Esophagus squamous epithelium (tissue), 5 donors: ENCODE measurements at regions not wholly inside any gene's neighbourhood (a gene's known extent, or its start where the extent isn't known, plus 50 kb on each side); places are given as distances from the start of the nearest gene placed in this dataset.

Experiments used
- DNase-seq: peaks from one replicate; lab custom pipeline; 2025; lab: John Stamatoyannopoulos, UW
- H3K27ac ChIP-seq, 4 donors: fragments of 200-600 bp; sonication (generic); one replicate each; pipeline ENCODE4 v1.5.1; 2016 to 2019; ENCODE audit warnings: mild to moderate bottlenecking in 1 of 4
- H3K27me3 ChIP-seq, 4 donors: fragments of 200-600 bp; sonication (generic); 1 replicate in 3 of 4; 2 replicates in 1 of 4; pipeline versions ENCODE4 v1.5.1 to v1.6.0; 2017 to 2021; ENCODE audit warnings: antibody characterized with exemption in 1 of 4
- H3K36me3 ChIP-seq, 3 donors: fragments of 200-600 bp; sonication (generic); one replicate each; pipeline ENCODE4 v1.5.1; 2016 to 2019
- H3K4me1 ChIP-seq, 3 donors: fragments of 200-600 bp; sonication (generic); one replicate each; pipeline ENCODE4 v1.5.1; 2017 to 2019
- H3K4me3 ChIP-seq, 4 donors: fragments of 200-600 bp; sonication (generic); 1 replicate in 3 of 4; 2 replicates in 1 of 4; pipeline ENCODE4 v1.5.1; 2016 to 2019; ENCODE audit warnings: mild to moderate bottlenecking in 2 of 4, moderate library complexity in 1 of 4
- H3K9me3 ChIP-seq, 3 donors: fragments of 200-600 bp; sonication (generic); one replicate each; pipeline ENCODE4 v1.5.1; 2016 to 2019
- POLR2A ChIP-seq, 4 donors: fragments of 450-650 bp; IDR thresholded peaks; one replicate each; pipeline ENCODE4 v1.6.1; 2017; ENCODE audit warnings: antibody characterized with exemption in 4 of 4, mild to moderate bottlenecking in 4 of 4, moderate library complexity in 3 of 4
- WGBS, 2 donors: methylation state at CpG; one replicate each; pipeline ENCODE4 v1.1.5; 2018; 5-methylcytosine and 5-hydroxymethylcytosine counted together
- intact Hi-C: fragments of 100-400 bp; cut with DNase I; formaldehyde crosslinking; loops from one replicate; pipeline ENCODE4 v1.15.0; 2022
- TF ChIP-seq, protein P1 (sequence below), 6 experiments: fragments of 450-650 bp in 4 of 6; fragments of 200-600 bp in 2 of 6; sonication (generic) in 2 of 6; IDR thresholded peaks; one replicate each; pipeline ENCODE4 v1.5.1; 2016 to 2019; ENCODE audit warnings: antibody characterized with exemption in 6 of 6, mild to moderate bottlenecking in 4 of 6, moderate library complexity in 4 of 6
- donor health status: DM: yes; HTN: yes; CAD: no.

DNA sequence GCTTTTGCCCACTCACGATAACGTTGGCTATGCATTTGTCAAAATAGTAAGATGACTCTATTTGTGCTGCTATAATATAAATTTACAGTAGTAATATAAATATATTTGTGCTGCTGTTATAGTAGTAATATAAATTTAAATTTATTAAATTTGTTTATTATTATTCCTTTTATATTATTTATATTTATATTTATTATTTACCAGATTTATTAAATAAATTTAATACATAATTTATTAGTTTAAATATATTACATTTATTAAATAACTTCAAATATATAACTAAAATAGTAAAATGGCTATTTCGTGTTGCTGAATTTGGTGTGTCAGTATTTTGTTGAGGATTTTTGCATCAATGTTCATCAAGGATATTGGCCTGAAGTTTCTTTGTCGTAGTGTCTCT, 246.5 kb upstream of the FGF16 start:
- H3K4me1 ChIP-seq = no peaks in the 10 kb centered on the region
- H3K9me3 ChIP-seq = no peaks in the 10 kb centered on the region
- intact Hi-C loops = no loop called here
- H3K4me3 ChIP-seq = no peak overlapping the region
- TF ChIP-seq POLR2A (IDR thresholded peaks at IDR 0.05) = no peak
- TF ChIP-seq, protein P1, sequence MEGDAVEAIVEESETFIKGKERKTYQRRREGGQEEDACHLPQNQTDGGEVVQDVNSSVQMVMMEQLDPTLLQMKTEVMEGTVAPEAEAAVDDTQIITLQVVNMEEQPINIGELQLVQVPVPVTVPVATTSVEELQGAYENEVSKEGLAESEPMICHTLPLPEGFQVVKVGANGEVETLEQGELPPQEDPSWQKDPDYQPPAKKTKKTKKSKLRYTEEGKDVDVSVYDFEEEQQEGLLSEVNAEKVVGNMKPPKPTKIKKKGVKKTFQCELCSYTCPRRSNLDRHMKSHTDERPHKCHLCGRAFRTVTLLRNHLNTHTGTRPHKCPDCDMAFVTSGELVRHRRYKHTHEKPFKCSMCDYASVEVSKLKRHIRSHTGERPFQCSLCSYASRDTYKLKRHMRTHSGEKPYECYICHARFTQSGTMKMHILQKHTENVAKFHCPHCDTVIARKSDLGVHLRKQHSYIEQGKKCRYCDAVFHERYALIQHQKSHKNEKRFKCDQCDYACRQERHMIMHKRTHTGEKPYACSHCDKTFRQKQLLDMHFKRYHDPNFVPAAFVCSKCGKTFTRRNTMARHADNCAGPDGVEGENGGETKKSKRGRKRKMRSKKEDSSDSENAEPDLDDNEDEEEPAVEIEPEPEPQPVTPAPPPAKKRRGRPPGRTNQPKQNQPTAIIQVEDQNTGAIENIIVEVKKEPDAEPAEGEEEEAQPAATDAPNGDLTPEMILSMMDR (IDR thresholded peaks at IDR 0.05) = no peak
- H3K27ac ChIP-seq = no peak overlapping the region
- no peak for DNase-seq
- WGBS, 2 donors = 72 to 84% methylated on average over 4 of the region's 4 CpGs
- H3K27me3 ChIP-seq = no peaks in the 10 kb centered on the region
- H3K36me3 ChIP-seq = no peaks in the 10 kb centered on the region

DNA sequence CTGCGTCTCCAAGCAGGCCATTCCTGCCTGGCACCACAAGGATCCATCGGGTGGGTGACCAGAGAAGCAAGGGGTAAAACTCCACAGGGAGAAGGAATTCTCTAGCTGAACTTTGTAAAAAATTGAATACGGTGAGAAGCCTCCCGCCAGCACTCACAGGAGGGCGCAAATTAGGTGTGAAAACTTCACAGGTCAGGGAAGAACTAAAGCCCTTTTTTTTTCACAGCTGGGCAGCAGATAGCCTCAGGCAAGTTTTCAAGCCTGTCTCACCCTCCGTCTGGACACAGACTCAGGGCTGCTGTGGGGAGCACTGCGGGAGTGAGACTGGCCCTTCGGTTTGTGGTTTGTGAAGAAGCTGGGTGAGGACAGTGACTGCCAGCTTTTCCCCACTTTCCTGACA, 224.1 kb upstream of the FGF16 start:
- 44 to 48% methylated on average over 3 to 7 of the region's 8 CpGs for WGBS, 2 donors
- Histone ChIP-seq H3K27ac (no peak overlapping the region), H3K4me3 (no peak overlapping the region), H3K36me3 (no peaks in the 10 kb centered on the region), H3K4me1 (no peaks in the 10 kb centered on the region), H3K27me3 (no peaks in the 10 kb centered on the region), H3K9me3 (peaks cover 0 to 2% (median 0%) of the 10 kb centered on the region in 3 donors)
- intact Hi-C loops = no loop called here
- no peak for DNase-seq
- TF ChIP-seq, protein P1 (IDR thresholded peaks at IDR 0.05) = no peak
- no peak for TF ChIP-seq POLR2A (IDR thresholded peaks at IDR 0.05)

DNA sequence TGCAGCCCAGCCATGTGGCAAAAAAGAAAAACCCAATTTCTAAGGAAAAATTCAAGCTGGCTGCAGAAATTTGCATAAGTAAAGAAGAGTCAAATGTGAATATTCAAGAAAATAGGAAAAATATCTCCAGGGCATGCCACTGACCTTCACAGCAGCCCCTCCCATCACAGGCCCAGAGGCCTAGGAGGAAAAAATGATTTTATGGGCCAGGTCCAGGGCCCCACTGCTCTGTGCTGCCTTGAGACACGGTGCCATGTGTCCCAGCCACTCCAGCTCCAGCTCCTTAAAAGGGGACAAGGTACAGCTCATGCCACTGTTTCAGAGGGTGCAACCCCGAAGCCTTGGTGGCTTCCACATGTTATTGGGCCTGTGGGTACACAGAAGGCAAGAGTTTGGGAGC, 182.7 kb upstream of the FGF16 start:
- H3K4me3 ChIP-seq = no peak overlapping the region
- WGBS, 2 donors = 29% methylated on average over 2 of the region's 2 CpGs; no CpG with 5 or more reads in 1 of the 2 donors
- no peaks in the 10 kb centered on the region for H3K36me3 ChIP-seq
- no peaks in the 10 kb centered on the region for H3K4me1 ChIP-seq
- no peak for DNase-seq
- intact Hi-C loops = no loop called here
- no peaks in the 10 kb centered on the region for H3K27me3 ChIP-seq
- no peak overlapping the region for H3K27ac ChIP-seq
- no peak for TF ChIP-seq POLR2A (IDR thresholded peaks at IDR 0.05)
- TF ChIP-seq, protein P1 (IDR thresholded peaks at IDR 0.05) = no peak
- peaks cover 0 to 24% (median 0%) of the 10 kb centered on the region in 3 donors for H3K9me3 ChIP-seq

DNA sequence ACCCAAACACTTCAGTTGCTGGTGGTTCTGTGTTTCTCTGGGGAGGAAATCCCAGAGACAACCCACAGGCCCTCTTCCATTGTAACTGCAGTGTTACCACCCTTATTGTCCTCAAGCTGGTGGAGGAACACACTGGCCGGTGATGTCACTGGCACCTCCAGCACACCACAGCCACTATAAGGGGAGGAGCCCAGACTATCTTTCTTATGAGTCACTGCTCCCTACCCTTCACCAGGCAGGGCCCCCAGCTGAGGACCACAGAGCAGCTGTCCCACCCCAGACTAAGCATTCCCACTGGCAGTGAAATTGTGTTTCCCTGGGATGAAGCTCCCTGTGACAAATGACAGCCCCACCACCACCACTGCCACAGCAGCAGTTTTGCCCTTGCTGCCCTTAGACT, 171.8 kb upstream of the FGF16 start:
- intact Hi-C loops = no loop called here
- TF ChIP-seq, protein P1 (IDR thresholded peaks at IDR 0.05) = no peak
- TF ChIP-seq POLR2A (IDR thresholded peaks at IDR 0.05) = no peak
- no peaks in the 10 kb centered on the region for H3K36me3 ChIP-seq
- no peak overlapping the region for H3K4me3 ChIP-seq
- WGBS, 2 donors = 50% methylated on average over 1 of the region's 1 CpG; no CpG with 5 or more reads in 1 of the 2 donors
- H3K27me3 ChIP-seq = no peaks in the 10 kb centered on the region
- no peaks in the 10 kb centered on the region for H3K9me3 ChIP-seq
- no peak for DNase-seq
- H3K4me1 ChIP-seq = no peaks in the 10 kb centered on the region
- no peak overlapping the region for H3K27ac ChIP-seq

DNA sequence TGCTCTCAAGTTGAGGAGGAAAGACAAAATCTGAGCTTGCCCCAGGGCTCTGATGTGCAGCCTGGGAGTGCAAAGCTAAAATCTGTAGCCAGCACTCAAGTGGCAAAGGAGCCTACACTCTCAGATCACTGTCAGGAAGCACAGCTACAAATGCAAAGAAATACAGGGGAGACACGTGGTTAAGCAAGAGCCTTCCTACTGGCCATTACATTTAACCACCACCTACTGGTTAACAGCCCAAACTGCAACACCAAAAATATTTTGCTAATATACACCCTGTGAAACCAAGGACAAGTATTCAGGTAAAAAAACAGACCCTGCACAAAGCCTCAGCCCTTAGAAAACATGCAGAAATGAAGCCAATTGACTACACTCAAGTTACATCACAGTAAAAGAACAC, 170.4 kb upstream of the FGF16 start:
- Histone ChIP-seq H3K27me3 (no peaks in the 10 kb centered on the region), H3K27ac (no peak overlapping the region), H3K4me3 (no peak overlapping the region), H3K4me1 (no peaks in the 10 kb centered on the region), H3K36me3 (no peaks in the 10 kb centered on the region), H3K9me3 (no peaks in the 10 kb centered on the region)
- whole genome bisulfite sequencing, 2 donors = 20% methylated on average over 1 of the region's 1 CpG; no CpG with 5 or more reads in 1 of the 2 donors
- intact Hi-C loops = no loop called here
- DNase-seq = no peak
- TF ChIP-seq POLR2A (IDR thresholded peaks at IDR 0.05) = no peak
- TF ChIP-seq, protein P1 (IDR thresholded peaks at IDR 0.05) = no peak
